Colonic mucosa (tissue), 4 donors: ENCODE measurements at regions not wholly inside any gene's neighbourhood (a gene's known extent, or its start where the extent isn't known, plus 50 kb on each side); places are given as distances from the start of the nearest gene placed in this dataset.

Experiments
- DNase-seq: peaks from one replicate; pipeline ENCODE4 v3.0.0-alpha.2; 2020
- H3K27ac ChIP-seq: fragments of 200-600 bp; one replicate; pipeline ENCODE4 v1.8.0; 2021
- H3K27me3 ChIP-seq: fragments of 200-600 bp; one replicate; pipeline ENCODE4 v1.8.0; 2021
- H3K36me3 ChIP-seq: fragments of 200-600 bp; one replicate; pipeline ENCODE4 v1.8.0; 2021
- H3K4me1 ChIP-seq: fragments of 200-600 bp; one replicate; pipeline ENCODE4 v1.8.0; 2021; ENCODE audit warnings: mild to moderate bottlenecking
- H3K4me3 ChIP-seq: fragments of 200-600 bp; one replicate; pipeline ENCODE4 v1.8.0; 2021
- H3K9ac ChIP-seq, 2 donors: one replicate each; pipeline ENCODE4 v1.7.0; 2013; ENCODE audit warnings: control low read depth in 2 of 2, low read depth in 2 of 2, low read length in 2 of 2
- H3K9me3 ChIP-seq: fragments of 200-600 bp; one replicate; pipeline ENCODE4 v1.8.0; 2021
- CTCF ChIP-seq: fragments of 200-600 bp; IDR thresholded peaks from one replicate; pipeline ENCODE4 v1.8.0; 2022; ENCODE audit warnings: antibody characterized with exemption, mild to moderate bottlenecking
- intact Hi-C: fragments of 100-400 bp; cut with DNase I; formaldehyde crosslinking; loops from one replicate; pipeline ENCODE4 v1.14.1; 2022
- donor health status: healthy.
- donor health status: DM: no; HTN: no; CAD: no.
- donor health status: DM: no; HTN: no; CAD: no.

GRCh38 chr4:84336964-84337705 lies 162.0 kb downstream of the NKX6-1 start:
- Histone ChIP-seq H3K4me3 (no peak overlapping the region), H3K9ac (no peak overlapping the region), H3K27me3 (no peaks in the 10 kb centered on the region), H3K9me3 (no peaks in the 10 kb centered on the region), H3K27ac (no peak overlapping the region), H3K36me3 (no peaks in the 10 kb centered on the region), H3K4me1 (no peaks in the 10 kb centered on the region)
- intact Hi-C loops: no loop called here
- no peak for DNase-seq
- no peak for TF ChIP-seq CTCF

GRCh38 chr4:84327526-84327925 lies 171.6 kb downstream of the NKX6-1 start:
- Histone ChIP-seq H3K27me3 (no peaks in the 10 kb centered on the region), H3K27ac (no peak overlapping the region), H3K36me3 (no peaks in the 10 kb centered on the region), H3K9me3 (no peaks in the 10 kb centered on the region), H3K4me3 (no peak overlapping the region), H3K9ac (no peak overlapping the region), H3K4me1 (no peaks in the 10 kb centered on the region)
- intact Hi-C loops: no loop called here
- no peak for DNase-seq
- TF ChIP-seq CTCF: no peak

DNA sequence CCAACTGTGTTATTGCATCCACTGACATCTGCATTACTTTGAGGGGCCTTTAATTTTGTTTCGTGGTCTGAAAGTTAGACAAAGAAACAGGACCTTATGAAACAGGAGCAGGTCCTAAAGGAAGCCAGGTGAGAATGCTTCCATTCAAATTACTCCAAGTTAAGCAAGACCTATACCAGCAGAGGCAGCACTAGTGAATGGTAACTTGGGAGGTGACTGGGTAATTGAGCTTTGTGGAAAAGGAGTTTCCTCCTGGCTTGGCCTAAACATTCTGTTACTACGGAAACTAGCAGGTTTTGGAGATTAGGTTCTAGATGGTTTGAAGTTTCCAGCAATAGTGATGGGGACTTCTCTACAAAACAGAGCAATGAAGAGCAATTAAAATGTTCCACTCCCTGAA lies 173.5 kb downstream of the NKX6-1 start:
- intact Hi-C loops: no loop called here
- Histone ChIP-seq H3K4me1 (no peaks in the 10 kb centered on the region), H3K27me3 (no peaks in the 10 kb centered on the region), H3K36me3 (no peaks in the 10 kb centered on the region), H3K4me3 (no peak overlapping the region), H3K9ac (no peak overlapping the region), H3K27ac (no peak overlapping the region), H3K9me3 (no peaks in the 10 kb centered on the region)
- DNase-seq: no peak
- TF ChIP-seq CTCF: no peak

GRCh38 chr4:84324303-84325245 lies 174.5 kb downstream of the NKX6-1 start:
- Histone ChIP-seq H3K36me3 (no peaks in the 10 kb centered on the region), H3K4me3 (no peak overlapping the region), H3K27me3 (no peaks in the 10 kb centered on the region), H3K9ac (no peak overlapping the region), H3K9me3 (no peaks in the 10 kb centered on the region), H3K27ac (no peak overlapping the region), H3K4me1 (no peaks in the 10 kb centered on the region)
- no peak for DNase-seq
- no peak for TF ChIP-seq CTCF
- intact Hi-C loops: no loop called here

DNA sequence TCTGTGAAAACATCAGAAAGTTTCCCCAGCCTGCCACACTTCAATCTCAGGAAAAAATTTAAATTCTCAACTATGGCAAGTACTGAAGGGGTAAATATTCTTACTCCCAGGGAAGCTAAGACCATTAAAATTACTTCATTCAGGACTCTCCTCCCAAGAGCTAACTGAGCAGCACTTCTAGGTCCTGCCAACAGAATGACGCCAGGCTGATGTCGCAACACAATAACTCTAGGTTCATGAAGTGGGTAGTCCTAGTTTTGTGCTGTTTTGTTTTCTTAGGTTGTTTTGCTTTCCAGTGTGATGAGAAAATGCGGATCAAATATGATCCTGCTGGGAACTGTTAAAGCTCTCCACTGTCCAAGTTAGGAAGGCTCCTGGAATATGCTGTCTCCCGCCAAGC lies 180.0 kb downstream of the NKX6-1 start:
- peak; percentile 24 for DNase-seq
- Histone ChIP-seq H3K4me1 (no peaks in the 10 kb centered on the region), H3K36me3 (no peaks in the 10 kb centered on the region), H3K9ac (no peak overlapping the region), H3K27me3 (no peaks in the 10 kb centered on the region), H3K4me3 (no peak overlapping the region), H3K9me3 (no peaks in the 10 kb centered on the region), H3K27ac (no peak overlapping the region)
- intact Hi-C loops: no loop called here
- TF ChIP-seq CTCF: no peak
